ENCODE measurements at regions not wholly inside any gene's neighbourhood (a gene's known extent, or its start where the extent isn't known, plus 50 kb on each side); places are given as distances from the start of the nearest gene placed in this dataset.

DNA sequence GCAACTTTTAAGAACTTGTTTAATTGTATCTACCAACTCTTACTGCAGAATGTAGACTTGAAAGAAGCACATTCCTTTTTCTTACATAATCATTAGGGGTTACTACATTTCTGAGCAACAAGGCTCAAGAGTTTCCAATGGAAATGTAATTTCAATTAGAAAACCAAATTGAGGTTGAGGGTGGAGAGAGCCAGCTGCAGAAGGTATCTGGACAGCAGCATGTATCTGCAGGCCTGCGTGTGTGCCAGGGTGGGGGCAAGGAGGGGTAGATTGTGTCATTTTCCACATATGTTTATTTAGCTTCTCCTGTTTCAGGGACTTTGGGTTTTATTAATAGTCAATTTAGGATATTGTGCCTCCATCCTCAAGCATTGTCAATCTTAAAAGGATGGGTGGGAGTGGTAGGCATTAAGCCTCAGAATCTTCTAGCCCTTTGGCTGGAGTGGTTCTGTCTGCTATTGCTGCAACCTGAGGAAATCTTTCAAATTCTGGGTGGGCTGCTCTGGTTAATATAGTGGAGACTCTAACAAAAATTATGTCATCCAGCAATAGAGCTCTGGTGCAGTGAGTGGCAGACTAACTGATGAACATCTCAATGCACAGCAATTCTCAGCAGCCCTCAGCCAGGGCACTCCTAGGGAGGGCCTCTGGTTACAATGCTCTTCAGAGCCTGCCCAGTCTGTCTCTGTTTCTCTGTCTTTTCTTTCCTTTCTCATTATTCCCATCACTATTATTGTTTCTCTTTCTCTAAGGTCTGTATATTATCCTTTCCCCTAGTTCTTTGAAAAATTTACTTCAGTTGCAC lies 151.4 kb downstream of the RPIA start:
- TF ChIP-seq, protein P1, sequence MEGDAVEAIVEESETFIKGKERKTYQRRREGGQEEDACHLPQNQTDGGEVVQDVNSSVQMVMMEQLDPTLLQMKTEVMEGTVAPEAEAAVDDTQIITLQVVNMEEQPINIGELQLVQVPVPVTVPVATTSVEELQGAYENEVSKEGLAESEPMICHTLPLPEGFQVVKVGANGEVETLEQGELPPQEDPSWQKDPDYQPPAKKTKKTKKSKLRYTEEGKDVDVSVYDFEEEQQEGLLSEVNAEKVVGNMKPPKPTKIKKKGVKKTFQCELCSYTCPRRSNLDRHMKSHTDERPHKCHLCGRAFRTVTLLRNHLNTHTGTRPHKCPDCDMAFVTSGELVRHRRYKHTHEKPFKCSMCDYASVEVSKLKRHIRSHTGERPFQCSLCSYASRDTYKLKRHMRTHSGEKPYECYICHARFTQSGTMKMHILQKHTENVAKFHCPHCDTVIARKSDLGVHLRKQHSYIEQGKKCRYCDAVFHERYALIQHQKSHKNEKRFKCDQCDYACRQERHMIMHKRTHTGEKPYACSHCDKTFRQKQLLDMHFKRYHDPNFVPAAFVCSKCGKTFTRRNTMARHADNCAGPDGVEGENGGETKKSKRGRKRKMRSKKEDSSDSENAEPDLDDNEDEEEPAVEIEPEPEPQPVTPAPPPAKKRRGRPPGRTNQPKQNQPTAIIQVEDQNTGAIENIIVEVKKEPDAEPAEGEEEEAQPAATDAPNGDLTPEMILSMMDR (IDR thresholded peaks at IDR 0.05) = no peak
- TF ChIP-seq POLR2A (IDR thresholded peaks at IDR 0.05) = no peak
